Neural cell (in vitro differentiated cells): ENCODE measurements at regions not wholly inside any gene's neighbourhood (a gene's known extent, or its start where the extent isn't known, plus 50 kb on each side); places are given as distances from the start of the nearest gene placed in this dataset.

Experiments used
- H2AFZ ChIP-seq: fragments of 200-600, 300-800 bp; sonication (generic), shearing (Covaris generic); 2 replicates; pipeline ENCODE4 v1.6.0; 2014; ENCODE audit warnings: low read depth, mild to moderate bottlenecking, antibody characterized with exemption, low read length, moderate library complexity
- H3F3A ChIP-seq: fragments of 200-600 bp; shearing (Covaris generic); 2 replicates; pipeline ENCODE4 v1.6.1; 2016; ENCODE audit warnings: mild to moderate bottlenecking, moderate library complexity, mixed read lengths, antibody characterized with exemption, low read length; ENCODE audit not compliant: insufficient read depth, poor library complexity, severe bottlenecking
- H3K27ac ChIP-seq: fragments of 200-600, 300-800 bp; sonication (generic), shearing (Covaris generic); 2 replicates; pipeline ENCODE4 v1.5.1; 2014; ENCODE audit warnings: mild to moderate bottlenecking, low read length, moderate library complexity
- H3K27me3 ChIP-seq: fragments of 300-800, 200-600 bp; sonication (generic), shearing (Covaris generic); 2 replicates; pipeline ENCODE4 v1.6.0; 2014; ENCODE audit warnings: mild to moderate bottlenecking, low read depth, low read length, moderate library complexity; ENCODE audit not compliant: insufficient read depth
- H3K36me3 ChIP-seq: fragments of 300-800, 200-600 bp; sonication (generic), shearing (Covaris generic); 2 replicates; pipeline ENCODE4 v1.5.1; 2014; ENCODE audit warnings: mild to moderate bottlenecking, antibody characterized with exemption, low read length, moderate library complexity; ENCODE audit not compliant: insufficient read depth
- H3K4me2 ChIP-seq: fragments of 300-800, 200-600 bp; sonication (generic), shearing (Covaris generic); 2 replicates; pipeline ENCODE4 v1.6.0; 2014; ENCODE audit warnings: mild to moderate bottlenecking, low read length
- H3K4me3 ChIP-seq: fragments of 300-800, 200-600 bp; sonication (generic), shearing (Covaris generic); 2 replicates; pipeline ENCODE4 v1.5.1; 2014; ENCODE audit warnings: mild to moderate bottlenecking, low read length, moderate library complexity
- H3K79me2 ChIP-seq: fragments of 200-600 bp; shearing (Covaris generic); replicated peaks from 2 replicates; pipeline ENCODE4 v1.6.0; 2014; ENCODE audit warnings: mild to moderate bottlenecking, low read length, moderate library complexity; ENCODE audit not compliant: insufficient read depth
- H3K9ac ChIP-seq: fragments of 300-800, 200-600 bp; sonication (generic), shearing (Covaris generic); 2 replicates; pipeline ENCODE4 v1.6.1; 2016; ENCODE audit warnings: mild to moderate bottlenecking, low read length, mixed read lengths
- H3K9me2 ChIP-seq: fragments of 200-600 bp; shearing (Covaris generic); 2 replicates; pipeline ENCODE4 v1.6.1; 2016; ENCODE audit warnings: mild to moderate bottlenecking, low read length, mixed read lengths; ENCODE audit not compliant: insufficient read depth
- H3K9me3 ChIP-seq: fragments of 200-600, 300-800 bp; sonication (generic), shearing (Covaris generic); 2 replicates; pipeline ENCODE4 v1.6.1; 2016; ENCODE audit warnings: mild to moderate bottlenecking, mixed run types, low read length, moderate library complexity, mixed read lengths
- H4K20me1 ChIP-seq: fragments of 200-600 bp; shearing (Covaris generic); 2 replicates; pipeline ENCODE4 v1.6.1; 2016; ENCODE audit warnings: mild to moderate bottlenecking, mixed run types; ENCODE audit not compliant: insufficient read depth
- EP300 ChIP-seq: fragments of 450-650 bp; conservative IDR thresholded peaks from 2 replicates; pipeline ENCODE4 v1.6.1; 2014; ENCODE audit warnings: antibody characterized with exemption, mild to moderate bottlenecking, moderate library complexity; ENCODE audit not compliant: poor library complexity, severe bottlenecking
- EZH2 ChIP-seq: fragments of 200-600, 300-800 bp; shearing (Covaris generic), sonication (generic); IDR thresholded peaks from 2 replicates; pipeline ENCODE4 v1.6.1; 2014; ENCODE audit warnings: antibody characterized with exemption, low read length, borderline replicate concordance, mild to moderate bottlenecking; ENCODE audit not compliant: insufficient read depth, poor library complexity, severe bottlenecking
- MXI1 ChIP-seq: fragments of 450-650 bp; conservative IDR thresholded peaks from 2 replicates; pipeline ENCODE4 v1.6.1; 2014; ENCODE audit warnings: antibody characterized with exemption, mild to moderate bottlenecking; ENCODE audit not compliant: poor library complexity, severe bottlenecking
- POLR2AphosphoS5 ChIP-seq: IDR thresholded peaks from 2 replicates; pipeline ENCODE4 v1.6.1; 2012
- RAD21 ChIP-seq: fragments of 450-650 bp; conservative IDR thresholded peaks from 2 replicates; pipeline ENCODE4 v1.6.1; 2014; ENCODE audit warnings: antibody characterized with exemption, mild to moderate bottlenecking, moderate library complexity
- SMC3 ChIP-seq: fragments of 450-650 bp; conservative IDR thresholded peaks from 2 replicates; pipeline ENCODE4 v1.6.1; 2014; ENCODE audit warnings: antibody characterized with exemption, mild to moderate bottlenecking, moderate library complexity; ENCODE audit not compliant: poor library complexity
- TAF1 ChIP-seq: IDR thresholded peaks from 2 replicates; pipeline ENCODE4 v1.6.1; 2012; ENCODE audit warnings: low read depth
- TF ChIP-seq, protein P1 (sequence below): fragments of 450-650 bp; IDR thresholded peaks from 2 replicates; pipeline ENCODE4 v1.5.1; 2014; ENCODE audit warnings: antibody characterized with exemption, mild to moderate bottlenecking, moderate library complexity; ENCODE audit not compliant: poor library complexity, severe bottlenecking
- TF ChIP-seq, protein P2 (sequence below): IDR thresholded peaks from 2 replicates; pipeline ENCODE4 v1.6.1; 2012; ENCODE audit warnings: borderline replicate concordance

DNA sequence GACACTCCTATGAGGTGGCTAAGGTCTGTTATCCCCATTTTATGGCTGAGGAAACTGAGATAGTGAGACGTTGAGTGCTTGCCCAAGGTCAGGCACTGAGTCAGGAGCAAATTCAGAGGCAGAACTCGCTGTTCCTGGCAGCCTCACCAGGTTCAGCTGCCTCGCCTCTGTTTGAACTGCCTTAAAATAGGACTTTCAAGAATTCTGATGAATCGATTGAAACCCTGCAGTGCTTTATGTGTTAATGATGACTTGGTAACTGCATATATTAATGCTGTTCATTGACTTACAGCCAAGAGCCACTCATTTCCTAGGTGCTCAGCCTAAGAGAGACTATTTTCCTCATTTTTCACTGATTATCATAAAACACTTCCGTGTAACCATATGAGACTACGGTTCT, 79.5 kb upstream of the BHLHE40 start:
- no peak overlapping the region for H3K27ac ChIP-seq
- no peaks in the 10 kb centered on the region for H3K79me2 ChIP-seq
- H3K36me3 ChIP-seq, result no peaks in the 10 kb centered on the region
- no peak overlapping the region for H3K9ac ChIP-seq
- H3K4me3 ChIP-seq, result no peak overlapping the region
- H3K9me3 ChIP-seq, result no peaks in the 10 kb centered on the region
- H3K9me2 ChIP-seq, result no peaks in the 10 kb centered on the region
- no peak for TF ChIP-seq EP300
- no peak for TF ChIP-seq EZH2
- TF ChIP-seq, protein P1, sequence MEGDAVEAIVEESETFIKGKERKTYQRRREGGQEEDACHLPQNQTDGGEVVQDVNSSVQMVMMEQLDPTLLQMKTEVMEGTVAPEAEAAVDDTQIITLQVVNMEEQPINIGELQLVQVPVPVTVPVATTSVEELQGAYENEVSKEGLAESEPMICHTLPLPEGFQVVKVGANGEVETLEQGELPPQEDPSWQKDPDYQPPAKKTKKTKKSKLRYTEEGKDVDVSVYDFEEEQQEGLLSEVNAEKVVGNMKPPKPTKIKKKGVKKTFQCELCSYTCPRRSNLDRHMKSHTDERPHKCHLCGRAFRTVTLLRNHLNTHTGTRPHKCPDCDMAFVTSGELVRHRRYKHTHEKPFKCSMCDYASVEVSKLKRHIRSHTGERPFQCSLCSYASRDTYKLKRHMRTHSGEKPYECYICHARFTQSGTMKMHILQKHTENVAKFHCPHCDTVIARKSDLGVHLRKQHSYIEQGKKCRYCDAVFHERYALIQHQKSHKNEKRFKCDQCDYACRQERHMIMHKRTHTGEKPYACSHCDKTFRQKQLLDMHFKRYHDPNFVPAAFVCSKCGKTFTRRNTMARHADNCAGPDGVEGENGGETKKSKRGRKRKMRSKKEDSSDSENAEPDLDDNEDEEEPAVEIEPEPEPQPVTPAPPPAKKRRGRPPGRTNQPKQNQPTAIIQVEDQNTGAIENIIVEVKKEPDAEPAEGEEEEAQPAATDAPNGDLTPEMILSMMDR, result no peak
- no peak for TF ChIP-seq MXI1
- TF ChIP-seq POLR2AphosphoS5, result no peak
- TF ChIP-seq RAD21, result no peak
- no peak for TF ChIP-seq TAF1
- no peak for TF ChIP-seq SMC3
- TF ChIP-seq, protein P2, sequence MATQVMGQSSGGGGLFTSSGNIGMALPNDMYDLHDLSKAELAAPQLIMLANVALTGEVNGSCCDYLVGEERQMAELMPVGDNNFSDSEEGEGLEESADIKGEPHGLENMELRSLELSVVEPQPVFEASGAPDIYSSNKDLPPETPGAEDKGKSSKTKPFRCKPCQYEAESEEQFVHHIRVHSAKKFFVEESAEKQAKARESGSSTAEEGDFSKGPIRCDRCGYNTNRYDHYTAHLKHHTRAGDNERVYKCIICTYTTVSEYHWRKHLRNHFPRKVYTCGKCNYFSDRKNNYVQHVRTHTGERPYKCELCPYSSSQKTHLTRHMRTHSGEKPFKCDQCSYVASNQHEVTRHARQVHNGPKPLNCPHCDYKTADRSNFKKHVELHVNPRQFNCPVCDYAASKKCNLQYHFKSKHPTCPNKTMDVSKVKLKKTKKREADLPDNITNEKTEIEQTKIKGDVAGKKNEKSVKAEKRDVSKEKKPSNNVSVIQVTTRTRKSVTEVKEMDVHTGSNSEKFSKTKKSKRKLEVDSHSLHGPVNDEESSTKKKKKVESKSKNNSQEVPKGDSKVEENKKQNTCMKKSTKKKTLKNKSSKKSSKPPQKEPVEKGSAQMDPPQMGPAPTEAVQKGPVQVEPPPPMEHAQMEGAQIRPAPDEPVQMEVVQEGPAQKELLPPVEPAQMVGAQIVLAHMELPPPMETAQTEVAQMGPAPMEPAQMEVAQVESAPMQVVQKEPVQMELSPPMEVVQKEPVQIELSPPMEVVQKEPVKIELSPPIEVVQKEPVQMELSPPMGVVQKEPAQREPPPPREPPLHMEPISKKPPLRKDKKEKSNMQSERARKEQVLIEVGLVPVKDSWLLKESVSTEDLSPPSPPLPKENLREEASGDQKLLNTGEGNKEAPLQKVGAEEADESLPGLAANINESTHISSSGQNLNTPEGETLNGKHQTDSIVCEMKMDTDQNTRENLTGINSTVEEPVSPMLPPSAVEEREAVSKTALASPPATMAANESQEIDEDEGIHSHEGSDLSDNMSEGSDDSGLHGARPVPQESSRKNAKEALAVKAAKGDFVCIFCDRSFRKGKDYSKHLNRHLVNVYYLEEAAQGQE, result no peak
- H3K4me2 ChIP-seq, result no peak overlapping the region
- H4K20me1 ChIP-seq, result no peaks in the 10 kb centered on the region
- no peak overlapping the region for H2AFZ ChIP-seq
- H3F3A ChIP-seq, result no peaks in the 10 kb centered on the region
- no peaks in the 10 kb centered on the region for H3K27me3 ChIP-seq

DNA sequence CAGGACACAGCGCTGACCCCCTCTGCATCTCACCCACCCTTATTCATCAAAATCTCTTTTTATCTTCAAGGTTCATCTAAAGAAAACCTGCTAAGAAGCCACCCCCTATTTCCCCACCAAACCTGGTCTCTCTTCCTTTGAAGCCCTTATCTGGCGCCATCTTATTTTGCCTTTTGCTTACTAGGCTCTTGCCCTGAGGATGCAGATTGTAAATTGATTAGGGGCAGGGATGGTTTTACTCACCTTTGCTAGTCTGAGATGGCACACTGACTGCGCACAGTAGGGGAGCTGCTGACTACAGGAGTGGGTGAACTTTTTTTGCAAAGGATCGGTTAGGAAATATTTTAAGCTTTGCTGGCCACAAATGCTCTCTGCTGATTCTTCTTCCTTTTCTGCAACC, 78.9 kb upstream of the BHLHE40 start:
- Histone ChIP-seq H3K27ac (no peak overlapping the region), H3K9me3 (no peaks in the 10 kb centered on the region), H4K20me1 (no peaks in the 10 kb centered on the region), H2AFZ (no peak overlapping the region), H3K4me2 (no peak overlapping the region), H3K79me2 (no peaks in the 10 kb centered on the region), H3K9me2 (no peaks in the 10 kb centered on the region), H3K4me3 (no peak overlapping the region), H3K27me3 (no peaks in the 10 kb centered on the region), H3F3A (no peaks in the 10 kb centered on the region), H3K36me3 (no peaks in the 10 kb centered on the region), H3K9ac (no peak overlapping the region)
- TF ChIP-seq TAF1 (no peak), RAD21 (no peak)
- TF ChIP-seq, protein P1, result no peak
